ENCODE measurements at regions not wholly inside any gene's neighbourhood (a gene's known extent, or its start where the extent isn't known, plus 50 kb on each side); places are given as distances from the start of the nearest gene placed in this dataset.

DNA sequence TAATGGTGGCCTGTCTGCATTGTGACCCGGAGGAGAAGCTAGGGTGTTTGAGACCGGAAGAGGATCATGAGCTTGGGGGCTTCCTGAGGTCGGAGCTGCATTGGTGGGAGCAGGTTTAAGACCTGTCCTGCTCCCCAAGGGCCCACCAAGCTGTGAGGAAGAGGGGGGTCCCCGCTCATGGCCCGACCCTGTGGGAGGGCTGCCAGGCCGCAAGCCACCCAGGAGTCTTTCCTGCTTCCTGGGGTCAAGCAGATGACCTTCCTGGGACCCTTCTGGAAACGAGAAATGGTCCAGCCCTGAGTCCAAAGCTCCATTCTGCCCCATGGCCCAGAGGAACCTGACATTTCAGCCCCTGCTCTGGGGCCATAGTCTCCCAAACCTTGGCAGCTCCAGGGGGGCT lies 61.5 kb upstream of the RNU6ATAC start:
- WGBS, 2 donors, result 80 to 81% methylated on average over 6 to 7 of the region's 7 CpGs
- no peak overlapping the region for H3K4me3 ChIP-seq (ENCODE audit: low read depth, poor library complexity, severe bottlenecking)

DNA sequence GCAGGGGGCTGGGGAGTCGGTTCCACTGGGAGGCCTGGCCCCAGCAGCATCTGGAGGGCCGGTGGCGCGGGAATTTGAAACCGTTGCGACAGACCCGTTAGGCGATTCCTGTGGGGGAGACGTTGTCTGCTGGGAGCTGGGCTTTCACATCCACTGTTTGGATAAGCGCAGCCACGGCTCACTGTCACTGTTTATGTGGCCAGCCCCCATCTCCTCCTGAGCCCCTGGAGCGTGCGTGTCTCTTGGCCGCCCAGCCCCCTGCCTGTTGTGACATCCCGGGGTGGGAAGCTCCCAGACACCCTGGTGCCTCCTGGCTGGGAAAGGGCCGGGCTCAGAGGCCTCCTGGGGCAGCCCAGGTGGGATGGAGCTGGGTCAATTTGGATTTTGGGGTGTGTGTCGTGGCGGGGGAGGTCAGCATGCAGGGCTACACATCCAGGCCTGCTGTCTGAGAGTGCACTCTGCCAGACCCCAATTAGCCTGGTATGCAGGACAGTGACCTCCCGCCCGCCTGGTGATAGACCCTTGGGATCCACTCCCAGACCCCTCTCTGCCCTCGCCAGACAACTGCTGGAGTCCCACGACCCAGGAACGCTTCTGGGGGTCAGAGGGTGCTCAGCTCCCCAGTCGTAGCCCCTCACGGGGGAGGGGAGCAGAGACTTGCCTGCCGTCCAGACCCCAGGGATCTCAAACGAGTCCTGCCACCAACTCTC lies 62.0 kb upstream of the RNU6ATAC start:
- intact Hi-C loops (cut with DNase I; ENCODE audit: low total_unique reads), result no loop called here
- H3K4me3 ChIP-seq (ENCODE audit: low read depth, poor library complexity, severe bottlenecking), result no peak overlapping the region
- no peak for DNase-seq (ENCODE audit: low spot score in 2 of 2)
- WGBS, 2 donors, result 75 to 82% methylated on average over 16 to 19 of the region's 27 CpGs
- TF ChIP-seq, protein P1, sequence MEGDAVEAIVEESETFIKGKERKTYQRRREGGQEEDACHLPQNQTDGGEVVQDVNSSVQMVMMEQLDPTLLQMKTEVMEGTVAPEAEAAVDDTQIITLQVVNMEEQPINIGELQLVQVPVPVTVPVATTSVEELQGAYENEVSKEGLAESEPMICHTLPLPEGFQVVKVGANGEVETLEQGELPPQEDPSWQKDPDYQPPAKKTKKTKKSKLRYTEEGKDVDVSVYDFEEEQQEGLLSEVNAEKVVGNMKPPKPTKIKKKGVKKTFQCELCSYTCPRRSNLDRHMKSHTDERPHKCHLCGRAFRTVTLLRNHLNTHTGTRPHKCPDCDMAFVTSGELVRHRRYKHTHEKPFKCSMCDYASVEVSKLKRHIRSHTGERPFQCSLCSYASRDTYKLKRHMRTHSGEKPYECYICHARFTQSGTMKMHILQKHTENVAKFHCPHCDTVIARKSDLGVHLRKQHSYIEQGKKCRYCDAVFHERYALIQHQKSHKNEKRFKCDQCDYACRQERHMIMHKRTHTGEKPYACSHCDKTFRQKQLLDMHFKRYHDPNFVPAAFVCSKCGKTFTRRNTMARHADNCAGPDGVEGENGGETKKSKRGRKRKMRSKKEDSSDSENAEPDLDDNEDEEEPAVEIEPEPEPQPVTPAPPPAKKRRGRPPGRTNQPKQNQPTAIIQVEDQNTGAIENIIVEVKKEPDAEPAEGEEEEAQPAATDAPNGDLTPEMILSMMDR (IDR thresholded peaks at IDR 0.05), result no peak
- TF ChIP-seq POLR2A (IDR thresholded peaks at IDR 0.05), result no peak

More for the DNA sequence above, 61.5 kb upstream of the RNU6ATAC start:
- intact Hi-C loops (cut with DNase I; ENCODE audit: low total_unique reads), result no loop called here
- no peak for DNase-seq (ENCODE audit: low spot score in 2 of 2)
- TF ChIP-seq, protein P1 (IDR thresholded peaks at IDR 0.05), result no peak
- no peak for TF ChIP-seq POLR2A (IDR thresholded peaks at IDR 0.05)

DNA sequence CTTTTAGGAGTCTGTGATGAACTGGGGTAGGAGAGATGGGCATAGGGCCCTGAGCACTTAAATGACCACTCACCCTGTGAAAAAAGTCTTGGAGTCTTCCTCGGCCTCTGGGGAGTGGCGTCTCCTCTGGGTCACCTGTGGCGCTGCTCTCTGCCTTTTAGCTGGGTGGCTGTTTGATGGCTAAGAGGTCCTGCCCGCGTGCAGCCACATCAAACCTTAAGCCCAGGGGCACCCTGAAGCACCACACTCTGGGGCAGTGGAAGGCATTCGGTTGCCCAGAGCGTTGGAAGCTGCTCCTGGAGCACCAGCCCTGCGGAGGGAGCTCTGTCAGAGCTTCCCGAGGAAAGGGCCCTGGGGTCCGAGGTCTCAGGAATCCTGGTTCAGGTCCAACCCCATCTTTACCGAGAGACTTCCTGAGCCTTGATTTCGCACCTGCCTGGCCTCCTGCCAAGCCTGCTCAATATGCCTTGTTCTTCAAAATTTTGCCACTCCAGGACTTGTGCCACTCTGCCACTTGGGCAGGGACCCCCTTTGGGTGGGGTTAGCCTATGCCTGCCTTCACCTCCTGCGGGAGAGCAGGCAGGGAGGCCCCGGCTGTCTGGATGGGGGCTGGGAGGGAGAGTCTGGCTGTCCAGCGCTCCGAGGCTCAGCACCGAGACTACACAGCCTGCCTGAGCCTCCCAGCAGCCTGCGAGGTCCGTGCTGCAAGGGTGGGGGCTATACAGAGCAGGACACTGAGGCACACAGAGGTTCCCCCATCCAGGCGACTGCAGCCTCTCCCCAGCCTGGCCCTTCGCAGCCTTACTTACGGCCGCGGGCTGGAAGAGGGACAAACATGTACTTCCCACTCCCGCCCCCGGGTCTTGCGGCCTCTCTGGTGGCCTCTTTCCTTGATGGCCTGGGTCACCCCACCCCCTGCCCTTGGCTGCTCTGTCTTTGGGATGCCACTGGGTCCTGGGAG lies 63.4 kb upstream of the RNU6ATAC start:
- no peak for TF ChIP-seq POLR2A (IDR thresholded peaks at IDR 0.05)
- TF ChIP-seq, protein P1 (IDR thresholded peaks at IDR 0.05), result no peak
- DNase-seq (ENCODE audit: low spot score in 2 of 2), result no peak
- no peak overlapping the region for H3K4me3 ChIP-seq (ENCODE audit: low read depth, poor library complexity, severe bottlenecking)
- intact Hi-C loops (cut with DNase I; ENCODE audit: low total_unique reads), result no loop called here
- 66 to 69% methylated on average over 27 of the region's 27 CpGs for WGBS, 2 donors

DNA sequence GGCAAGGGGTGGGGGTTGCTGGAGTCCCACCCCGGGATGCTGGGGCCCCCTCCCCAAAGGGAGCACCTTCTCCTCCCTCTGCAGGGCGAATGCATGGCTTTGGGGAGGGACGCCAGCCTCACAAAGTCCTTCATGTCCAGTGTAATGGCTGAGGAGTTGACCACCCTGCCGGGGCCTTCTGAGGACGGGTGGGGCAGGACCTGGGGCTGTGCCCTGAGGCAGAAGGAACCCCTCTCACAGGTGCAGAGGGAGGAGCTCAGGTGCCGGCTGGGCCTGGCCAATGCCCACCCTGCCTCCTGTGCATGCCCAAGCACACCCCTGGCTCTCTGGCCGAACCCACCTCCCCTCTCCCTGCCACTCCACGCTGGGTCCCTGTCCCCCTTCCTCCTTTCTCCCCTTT lies 64.3 kb upstream of the RNU6ATAC start:
- WGBS, 2 donors, result 83 to 85% methylated on average over 8 of the region's 8 CpGs
- DNase-seq (ENCODE audit: low spot score in 2 of 2), result no peak
- TF ChIP-seq, protein P1 (IDR thresholded peaks at IDR 0.05), result no peak
- TF ChIP-seq POLR2A (IDR thresholded peaks at IDR 0.05), result no peak
- intact Hi-C loops (cut with DNase I; ENCODE audit: low total_unique reads), result no loop called here
- no peak overlapping the region for H3K4me3 ChIP-seq (ENCODE audit: low read depth, poor library complexity, severe bottlenecking)

DNA sequence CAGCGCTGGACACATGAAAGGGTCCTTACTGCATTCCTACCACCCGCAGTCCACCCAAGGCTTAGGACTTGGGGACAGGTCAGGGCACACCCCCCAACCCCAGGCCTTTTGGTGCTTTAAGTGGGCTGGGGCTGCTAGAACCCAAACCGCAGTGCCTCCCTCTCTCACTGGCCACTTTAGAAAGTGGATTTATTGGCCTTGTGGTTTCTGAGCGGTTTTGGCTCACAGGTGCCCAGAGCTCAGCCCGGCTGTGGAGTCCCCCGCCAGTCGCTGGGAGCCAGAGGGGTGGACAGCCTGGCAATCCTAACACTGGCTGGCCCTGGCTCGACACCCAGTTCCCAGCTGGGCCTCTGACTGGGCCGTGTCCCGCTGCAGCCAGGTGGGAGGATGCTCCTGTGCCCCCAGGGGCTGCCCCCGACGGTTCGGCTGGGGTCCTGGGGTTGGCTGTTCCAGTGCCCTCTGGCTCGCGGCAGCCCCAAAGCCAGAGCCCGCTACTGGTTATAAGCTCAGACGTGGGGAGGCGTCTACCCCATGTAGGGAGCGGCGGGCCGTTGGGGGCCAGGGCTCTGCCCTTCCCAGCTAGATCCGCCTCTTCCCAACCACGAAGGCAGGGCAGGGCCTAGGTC lies 65.2 kb upstream of the RNU6ATAC start:
- intact Hi-C loops (cut with DNase I; ENCODE audit: low total_unique reads), result no loop called here
- DNase-seq (ENCODE audit: low spot score in 2 of 2), result no peak
- WGBS, 2 donors, result 88 to 96% methylated on average over 11 to 16 of the region's 23 CpGs
- TF ChIP-seq, protein P1 (IDR thresholded peaks at IDR 0.05), result no peak
- TF ChIP-seq POLR2A (IDR thresholded peaks at IDR 0.05), result no peak
- H3K4me3 ChIP-seq (ENCODE audit: low read depth, poor library complexity, severe bottlenecking), result no peak overlapping the region
